Spleen (tissue), 7 donors: ENCODE measurements at regions not wholly inside any gene's neighbourhood (a gene's known extent, or its start where the extent isn't known, plus 50 kb on each side); places are given as distances from the start of the nearest gene placed in this dataset.

Experiments
- POLR2A ChIP-seq, 3 donors: fragments of 450-650 bp; IDR thresholded peaks; one replicate each; pipeline ENCODE4 v1.5.1; 2017; ENCODE audit warnings: antibody characterized with exemption in 3 of 3, mild to moderate bottlenecking in 1 of 3
- TF ChIP-seq, protein P1 (sequence below), 11 experiments: fragments of 200-600 bp in 7 of 11; fragments of 450-650 bp in 4 of 11; sonication (generic) in 4 of 11; IDR thresholded peaks in 8 of 11; conservative IDR thresholded peaks in 3 of 11; 1 replicate in 7 of 11; 2 replicates in 4 of 11; pipeline versions ENCODE4 v1.4.0 to v1.8.0; 2016 to 2021; ENCODE audit warnings: antibody characterized with exemption in 11 of 11, inconsistent platforms in 4 of 11, mild to moderate bottlenecking in 1 of 11
- donor health status: DM: no; HTN: no; CAD: no; lungs with moderate emphysema.
- donor health status: DM: no; HTN: no; CAD: no.
- donor health status: DM: no; HTN: no; CAD: no.

DNA sequence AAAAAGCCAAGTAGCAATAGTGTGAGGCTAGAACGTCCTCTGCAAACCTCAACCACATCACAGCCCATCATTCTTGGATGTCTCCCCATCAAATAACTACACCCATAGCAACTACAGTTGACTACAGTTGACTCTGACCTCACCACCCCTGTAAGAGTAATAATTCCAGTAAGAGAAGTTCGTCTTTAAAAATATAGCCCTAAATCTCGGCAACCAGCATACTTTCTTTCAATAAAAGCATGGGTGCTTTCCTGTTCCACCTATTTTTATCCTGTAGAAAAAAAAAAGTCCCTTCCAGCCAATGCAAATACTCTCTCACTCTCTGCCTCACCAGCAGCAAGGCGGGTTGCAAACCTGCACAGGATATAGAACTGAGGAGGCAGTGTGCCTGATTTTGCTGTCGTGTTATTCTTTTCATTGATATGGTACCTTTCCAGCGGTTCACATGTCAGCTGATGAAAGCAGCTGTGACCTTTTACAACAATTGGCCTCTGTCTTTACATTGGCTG is 187.5 kb upstream of the NFE2L3 start:
- TF ChIP-seq POLR2A (IDR thresholded peaks at IDR 0.05): no peak
- TF ChIP-seq, protein P1, sequence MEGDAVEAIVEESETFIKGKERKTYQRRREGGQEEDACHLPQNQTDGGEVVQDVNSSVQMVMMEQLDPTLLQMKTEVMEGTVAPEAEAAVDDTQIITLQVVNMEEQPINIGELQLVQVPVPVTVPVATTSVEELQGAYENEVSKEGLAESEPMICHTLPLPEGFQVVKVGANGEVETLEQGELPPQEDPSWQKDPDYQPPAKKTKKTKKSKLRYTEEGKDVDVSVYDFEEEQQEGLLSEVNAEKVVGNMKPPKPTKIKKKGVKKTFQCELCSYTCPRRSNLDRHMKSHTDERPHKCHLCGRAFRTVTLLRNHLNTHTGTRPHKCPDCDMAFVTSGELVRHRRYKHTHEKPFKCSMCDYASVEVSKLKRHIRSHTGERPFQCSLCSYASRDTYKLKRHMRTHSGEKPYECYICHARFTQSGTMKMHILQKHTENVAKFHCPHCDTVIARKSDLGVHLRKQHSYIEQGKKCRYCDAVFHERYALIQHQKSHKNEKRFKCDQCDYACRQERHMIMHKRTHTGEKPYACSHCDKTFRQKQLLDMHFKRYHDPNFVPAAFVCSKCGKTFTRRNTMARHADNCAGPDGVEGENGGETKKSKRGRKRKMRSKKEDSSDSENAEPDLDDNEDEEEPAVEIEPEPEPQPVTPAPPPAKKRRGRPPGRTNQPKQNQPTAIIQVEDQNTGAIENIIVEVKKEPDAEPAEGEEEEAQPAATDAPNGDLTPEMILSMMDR (IDR thresholded peaks at IDR 0.05 in 8 of 11, conservative IDR thresholded peaks at IDR 0.05 in 3 of 11): no peak
